ENCODE measurements at regions not wholly inside any gene's neighbourhood (a gene's known extent, or its start where the extent isn't known, plus 50 kb on each side); places are given as distances from the start of the nearest gene placed in this dataset.

DNA sequence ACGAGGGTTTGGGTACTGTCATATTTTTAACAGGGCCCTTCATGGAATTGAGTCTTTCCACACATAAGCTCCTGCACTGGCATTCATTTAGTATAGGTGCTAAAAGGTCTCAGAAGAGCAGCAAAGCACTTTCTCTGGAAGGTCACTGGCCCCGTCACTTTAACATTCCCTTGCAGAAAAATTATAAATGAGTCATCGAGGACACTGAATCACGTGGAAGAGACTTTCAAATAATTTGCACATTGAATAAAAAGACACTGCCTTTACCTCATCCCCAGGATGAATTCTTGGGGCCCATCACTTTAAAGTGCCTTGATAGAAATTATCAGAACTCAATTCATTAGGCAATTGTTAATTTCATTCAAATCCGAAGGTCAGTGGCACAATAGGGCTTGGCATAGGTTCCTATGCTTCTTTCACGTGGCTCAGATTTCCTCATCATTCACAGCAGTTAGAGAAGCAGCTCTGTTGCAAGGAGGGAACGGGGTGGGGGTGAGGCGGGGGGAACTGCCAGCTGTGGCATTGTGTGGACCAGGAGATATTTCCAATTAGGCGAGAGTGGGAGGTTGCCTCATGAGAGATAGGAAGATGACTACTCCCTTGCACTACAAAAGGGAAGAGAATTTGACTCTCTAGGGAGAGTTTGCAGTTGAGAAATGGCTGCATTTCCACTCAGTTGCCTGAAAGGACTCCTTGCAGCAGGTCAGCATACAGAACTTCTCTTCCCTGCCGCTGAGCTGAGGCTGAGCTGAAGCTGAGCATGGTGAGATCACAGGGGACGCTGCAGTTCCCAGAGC is 86.3 kb upstream of the NPAS2 start:
- TF ChIP-seq, protein P1, sequence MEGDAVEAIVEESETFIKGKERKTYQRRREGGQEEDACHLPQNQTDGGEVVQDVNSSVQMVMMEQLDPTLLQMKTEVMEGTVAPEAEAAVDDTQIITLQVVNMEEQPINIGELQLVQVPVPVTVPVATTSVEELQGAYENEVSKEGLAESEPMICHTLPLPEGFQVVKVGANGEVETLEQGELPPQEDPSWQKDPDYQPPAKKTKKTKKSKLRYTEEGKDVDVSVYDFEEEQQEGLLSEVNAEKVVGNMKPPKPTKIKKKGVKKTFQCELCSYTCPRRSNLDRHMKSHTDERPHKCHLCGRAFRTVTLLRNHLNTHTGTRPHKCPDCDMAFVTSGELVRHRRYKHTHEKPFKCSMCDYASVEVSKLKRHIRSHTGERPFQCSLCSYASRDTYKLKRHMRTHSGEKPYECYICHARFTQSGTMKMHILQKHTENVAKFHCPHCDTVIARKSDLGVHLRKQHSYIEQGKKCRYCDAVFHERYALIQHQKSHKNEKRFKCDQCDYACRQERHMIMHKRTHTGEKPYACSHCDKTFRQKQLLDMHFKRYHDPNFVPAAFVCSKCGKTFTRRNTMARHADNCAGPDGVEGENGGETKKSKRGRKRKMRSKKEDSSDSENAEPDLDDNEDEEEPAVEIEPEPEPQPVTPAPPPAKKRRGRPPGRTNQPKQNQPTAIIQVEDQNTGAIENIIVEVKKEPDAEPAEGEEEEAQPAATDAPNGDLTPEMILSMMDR (IDR thresholded peaks at IDR 0.05; ENCODE audit: poor library complexity), result no peak
- TF ChIP-seq EZH2 (IDR thresholded peaks at IDR 0.05; ENCODE audit: borderline replicate concordance) (no peak), EZH2phosphoT487 (IDR thresholded peaks at IDR 0.05; ENCODE audit: low read depth, severe bottlenecking, unreplicated experiment) (no peak)
